NCI-H2081 treated with DMSO at 0.1 percent for 48 hours (cell line): ENCODE measurements at regions not wholly inside any gene's neighbourhood (a gene's known extent, or its start where the extent isn't known, plus 50 kb on each side); places are given as distances from the start of the nearest gene placed in this dataset.
"Not testable (repeated sequence)": the region's sequence is repeated elsewhere in the genome, so short reads cannot be mapped to it uniquely, and the experiment has no call there.

ENCODE experiments used
- DNase-seq: peaks from one replicate; lab custom pipeline; 2025; lab: John Stamatoyannopoulos, UW

- not testable (repeated sequence) for DNase-seq
These were observed 63.8 kb downstream of the PLXNA1 start for GRCh38 chr3:127046690-127047089.

GRCh38 chr3:127049393-127049792 is 66.5 kb downstream of the PLXNA1 start:
- DNase-seq = no peak

DNA sequence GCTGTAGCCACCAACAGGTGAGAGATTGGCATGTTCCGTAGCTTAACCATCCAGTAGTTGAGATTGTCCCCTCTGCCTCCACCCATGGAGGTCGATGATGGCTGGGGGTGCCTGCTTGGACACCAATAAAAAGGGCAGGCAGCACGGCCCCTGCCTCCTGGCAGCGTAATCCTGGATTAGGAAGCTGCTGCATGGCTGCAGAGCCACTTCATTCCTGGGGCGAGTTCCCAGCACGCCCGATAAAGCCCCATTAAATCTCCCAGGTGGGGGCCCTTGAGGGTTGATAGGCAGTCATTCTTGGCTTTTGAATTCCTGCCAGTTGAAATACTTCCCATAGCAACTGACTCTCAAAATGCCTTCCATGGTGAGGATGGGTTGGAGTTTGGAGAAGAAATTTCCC is 67.8 kb downstream of the PLXNA1 start:
- DNase-seq = no peak

DNA sequence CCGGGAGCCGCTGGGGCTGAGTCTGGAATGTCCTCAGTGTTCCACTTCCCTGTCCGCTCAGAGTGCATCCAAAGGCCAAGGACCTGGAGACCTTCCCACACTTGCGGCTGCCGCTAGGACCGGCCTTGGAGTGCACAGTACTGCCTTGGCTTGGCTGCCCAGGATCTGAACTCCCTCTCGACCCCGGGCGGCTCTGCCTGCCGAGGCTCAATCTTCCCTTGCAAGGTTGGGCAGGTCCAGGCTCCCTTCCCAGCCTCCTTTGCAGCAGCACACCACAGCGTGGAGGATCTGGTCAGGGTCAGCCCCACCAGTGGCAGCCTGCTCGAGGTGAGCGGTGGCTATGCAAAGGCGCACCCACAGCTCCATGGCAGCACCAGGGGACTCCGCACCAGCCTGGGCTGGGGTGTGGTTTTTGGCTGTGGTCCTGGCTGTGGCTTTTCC is 69.2 kb downstream of the PLXNA1 start:
- DNase-seq = no peak

GRCh38 chr3:127053026-127053425 is 70.1 kb downstream of the PLXNA1 start:
- DNase-seq = no peak

- DNase-seq = no peak
These were observed 70.5 kb downstream of the PLXNA1 start for GRCh38 chr3:127053450-127053849.

- no peak for DNase-seq
These were observed 71.1 kb downstream of the PLXNA1 start for GRCh38 chr3:127053979-127054378.

DNA sequence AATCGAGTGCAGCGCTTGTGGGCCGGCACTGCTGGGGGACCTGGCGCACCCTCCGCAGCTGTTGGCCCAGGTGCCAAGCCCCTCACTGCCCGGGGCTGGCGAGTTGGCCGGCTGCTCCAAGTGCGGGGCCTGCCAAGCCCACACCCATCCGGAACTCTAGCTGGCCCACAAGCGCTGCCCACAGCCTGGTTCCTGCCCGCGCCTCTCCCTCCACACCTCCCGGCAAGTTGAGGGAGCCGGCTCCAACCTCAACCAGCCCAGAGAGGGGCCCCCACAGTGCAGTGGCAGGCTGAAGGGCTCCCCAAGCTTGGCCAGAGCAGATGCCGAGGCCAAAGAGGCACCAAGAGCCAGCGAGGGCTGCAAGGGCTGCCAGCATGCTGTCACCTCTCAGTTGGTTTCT is 73.4 kb downstream of the PLXNA1 start:
- no peak for DNase-seq

- no peak for DNase-seq
These were observed 74.1 kb downstream of the PLXNA1 start for GRCh38 chr3:127056976-127057375.

DNA sequence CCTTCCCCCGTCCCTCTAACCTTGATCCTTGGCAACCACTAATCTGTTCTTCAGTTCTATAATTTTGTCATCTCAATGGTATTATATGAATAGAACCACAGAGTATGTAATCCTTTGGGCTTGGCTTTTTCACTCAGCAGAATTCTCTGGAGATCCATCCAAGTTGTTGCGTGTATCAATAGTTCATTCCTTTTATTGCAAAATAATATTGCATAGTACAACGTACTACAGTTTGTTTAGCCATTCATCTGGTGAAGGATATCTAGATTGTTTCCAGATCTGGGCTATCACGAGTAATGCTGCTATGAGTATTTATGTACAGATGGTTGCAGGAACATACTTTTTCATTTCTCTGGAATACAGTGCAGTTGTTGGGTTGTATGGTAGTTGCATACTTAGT is 76.2 kb downstream of the PLXNA1 start:
- no peak for DNase-seq

DNA sequence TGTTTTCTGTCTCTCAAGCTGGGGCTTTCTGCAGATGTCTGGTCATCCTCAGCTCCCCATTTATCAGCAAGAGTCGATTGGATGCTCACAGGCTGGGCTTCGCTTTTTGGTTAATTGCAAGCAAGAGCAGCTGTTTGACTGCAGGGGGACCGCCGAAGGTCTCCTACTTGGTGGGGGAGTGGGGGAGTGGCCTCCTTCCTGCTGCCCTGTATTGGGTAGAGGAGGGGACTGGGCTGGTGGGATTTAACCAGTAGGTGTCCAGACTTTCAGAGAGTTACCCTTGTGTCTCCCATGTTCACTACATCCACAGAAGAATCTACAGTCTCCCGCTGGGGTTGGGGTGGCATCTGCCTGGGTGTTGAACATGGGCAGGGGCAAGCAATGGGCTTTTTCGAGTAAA is 78.7 kb downstream of the PLXNA1 start:
- no peak for DNase-seq

DNA sequence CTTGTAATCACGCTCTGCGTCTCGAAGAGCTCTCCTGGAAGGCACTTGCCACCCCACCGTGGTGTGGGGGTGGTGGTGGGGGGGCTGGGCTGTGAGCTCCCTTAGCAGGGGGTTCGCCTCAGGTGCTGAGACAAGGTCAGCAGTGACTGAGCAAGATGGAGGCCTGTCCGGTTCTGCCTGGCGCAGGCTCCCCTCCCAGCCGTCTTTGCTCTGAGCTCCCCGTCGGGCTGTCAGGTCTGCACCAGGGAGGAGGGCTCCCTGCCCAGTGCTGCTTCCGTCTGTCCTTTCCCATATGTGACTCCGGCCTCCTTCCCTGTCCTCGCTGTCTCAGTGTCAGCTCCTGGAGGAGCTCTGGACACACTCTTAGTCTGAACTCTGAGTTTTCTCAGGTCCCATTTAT is 80.0 kb downstream of the PLXNA1 start:
- DNase-seq = no peak

DNA sequence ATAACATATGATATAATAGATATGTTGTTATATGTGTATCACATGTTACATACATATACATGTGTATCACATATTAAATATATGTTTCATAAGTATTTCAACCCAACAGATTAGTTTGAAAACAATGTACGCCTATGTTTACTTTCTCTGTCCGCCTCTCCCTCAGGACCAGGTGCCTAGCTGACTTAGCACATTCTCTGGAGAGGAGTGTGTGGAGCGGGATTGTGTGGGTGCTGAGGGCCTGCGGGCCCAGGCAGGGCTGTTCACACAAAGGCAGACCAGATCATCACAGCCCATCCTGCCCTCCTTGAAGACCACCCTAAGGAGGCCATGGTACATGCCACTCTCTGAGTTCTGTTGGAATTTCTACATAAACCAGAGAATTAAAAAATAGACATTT is 81.0 kb downstream of the PLXNA1 start:
- no peak for DNase-seq

- DNase-seq = no peak
These were observed 81.6 kb downstream of the PLXNA1 start for GRCh38 chr3:127064391-127065137.

DNA sequence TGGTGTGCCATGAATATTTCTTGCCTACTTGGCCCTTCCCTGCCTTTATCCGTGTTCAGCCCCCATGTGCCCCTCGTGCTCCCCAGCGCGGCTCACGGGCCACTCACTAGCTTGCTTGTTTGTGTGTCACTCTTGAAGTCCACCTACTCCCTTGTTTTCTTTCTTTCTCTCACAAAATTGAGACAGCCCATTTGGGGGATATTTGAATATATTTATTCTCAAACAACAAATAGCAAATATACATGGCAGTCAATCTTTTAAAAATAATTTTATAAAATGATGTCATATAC is 82.2 kb downstream of the PLXNA1 start:
- DNase-seq = no peak

GRCh38 chr3:127065561-127066290 is 82.8 kb downstream of the PLXNA1 start:
- no peak for DNase-seq

GRCh38 chr3:127066635-127067034 is 83.7 kb downstream of the PLXNA1 start:
- DNase-seq = no peak

GRCh38 chr3:127067116-127067910 is 84.4 kb downstream of the PLXNA1 start:
- no peak for DNase-seq

GRCh38 chr3:127068111-127068810 is 85.3 kb downstream of the PLXNA1 start:
- no peak for DNase-seq

DNA sequence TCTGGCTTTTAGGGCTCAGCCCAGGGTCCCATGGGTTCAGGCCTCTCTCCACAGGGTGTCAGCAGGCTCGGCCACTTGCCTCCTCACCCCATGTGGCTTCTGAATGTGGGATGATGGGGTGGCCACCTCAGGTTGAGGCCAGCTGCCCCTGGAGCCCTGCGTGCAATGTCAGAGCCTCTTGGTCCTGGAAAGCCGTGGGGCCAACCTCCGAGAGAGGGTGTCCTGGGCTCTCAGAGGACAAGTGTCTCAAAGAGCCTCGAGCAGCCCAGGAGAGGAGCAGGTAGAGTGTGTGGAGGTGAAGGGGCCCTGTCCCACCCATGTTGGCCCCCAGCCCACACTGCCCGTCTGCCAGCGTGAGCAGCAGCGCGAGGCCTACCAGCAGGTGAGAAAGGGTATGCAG is 86.0 kb downstream of the PLXNA1 start:
- DNase-seq = no peak

DNA sequence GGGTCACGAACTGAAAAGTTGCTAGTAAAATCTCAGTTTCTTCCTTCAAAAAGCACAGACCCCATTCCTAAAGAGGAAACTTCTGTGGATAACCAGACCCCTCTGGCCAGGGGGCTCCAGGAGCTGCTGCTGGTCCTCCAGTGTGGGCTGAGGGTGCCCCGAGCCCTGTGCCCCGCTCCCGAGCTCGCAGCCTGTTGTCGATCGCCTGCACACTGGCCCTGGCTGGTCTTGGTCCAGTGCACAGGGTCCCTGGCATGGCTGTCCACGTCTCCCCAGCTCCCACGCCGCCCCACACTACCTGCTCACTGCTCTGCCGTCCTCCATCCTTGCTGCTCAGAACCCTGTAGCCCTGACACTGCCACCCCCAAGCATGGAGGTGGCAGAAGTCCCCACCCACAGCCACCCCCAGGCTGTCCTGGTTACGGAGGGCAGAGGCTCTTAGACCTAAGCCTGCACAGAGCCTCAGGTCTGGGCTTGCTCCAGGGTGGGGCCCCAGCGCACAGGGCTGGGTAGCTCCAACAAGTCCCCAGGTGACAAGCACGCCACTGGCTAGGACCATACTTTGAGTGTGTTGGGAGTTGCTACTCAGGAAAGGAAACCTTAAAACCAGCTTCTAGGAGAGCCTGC is 87.0 kb downstream of the PLXNA1 start:
- no peak for DNase-seq

GRCh38 chr3:127070776-127071175 is 87.9 kb downstream of the PLXNA1 start:
- DNase-seq = no peak
